Liver (tissue), 7 donors: ENCODE measurements at regions not wholly inside any gene's neighbourhood (a gene's known extent, or its start where the extent isn't known, plus 50 kb on each side); places are given as distances from the start of the nearest gene placed in this dataset.

Experiments
- DNase-seq: peaks from one replicate; pipeline ENCODE4 v3.0.0-alpha.2; 2017; ENCODE audit warnings: low spot score
- H3K27ac ChIP-seq, 2 donors: one replicate each; pipeline ENCODE4 v1.7.0; 2013; ENCODE audit warnings: inconsistent platforms in 2 of 2, low read length in 2 of 2, control low read depth in 1 of 2, low read depth in 1 of 2, mild to moderate bottlenecking in 1 of 2
- H3K27me3 ChIP-seq, 4 donors: one replicate each; pipeline versions ENCODE4 v1.6.1 to v1.7.0; 2013; ENCODE audit warnings: low read length in 3 of 4, inconsistent platforms in 1 of 4, mild to moderate bottlenecking in 1 of 4, moderate library complexity in 1 of 4; ENCODE audit not compliant: control insufficient read depth in 4 of 4, insufficient read depth in 4 of 4
- H3K36me3 ChIP-seq, 4 donors: one replicate each; pipeline versions ENCODE4 v1.6.1 to v1.7.0; 2013; ENCODE audit warnings: low read length in 3 of 4, mild to moderate bottlenecking in 3 of 4, low read depth in 1 of 4, moderate library complexity in 1 of 4; ENCODE audit not compliant: control insufficient read depth in 4 of 4, insufficient read depth in 3 of 4
- H3K4me1 ChIP-seq, 4 donors: one replicate each; pipeline versions ENCODE4 v1.6.1 to v1.7.0; 2013; ENCODE audit warnings: low read length in 3 of 4, mild to moderate bottlenecking in 3 of 4, moderate library complexity in 1 of 4; ENCODE audit not compliant: control insufficient read depth in 4 of 4, insufficient read depth in 4 of 4
- H3K4me3 ChIP-seq, 3 donors: one replicate each; pipeline versions ENCODE4 v1.6.1 to v1.7.0; 2013; ENCODE audit warnings: low read length in 3 of 3, control low read depth in 1 of 3, low read depth in 1 of 3, mild to moderate bottlenecking in 1 of 3
- H3K9ac ChIP-seq, 2 donors: one replicate each; pipeline ENCODE4 v1.7.0; 2013; ENCODE audit warnings: low read length in 2 of 2, mild to moderate bottlenecking in 2 of 2, moderate library complexity in 2 of 2, control low read depth in 1 of 2, low read depth in 1 of 2
- H3K9me3 ChIP-seq, 4 donors: one replicate each; pipeline versions ENCODE4 v1.6.1 to v1.7.0; 2013; ENCODE audit warnings: low read length in 3 of 4; ENCODE audit not compliant: control insufficient read depth in 4 of 4
- EGR1 ChIP-seq, 2 donors: IDR thresholded peaks; 2 replicates each; pipeline ENCODE4 v1.6.1; 2016 to 2018; ENCODE audit warnings: antibody characterized with exemption in 2 of 2, low read depth in 2 of 2
- FOXA1 ChIP-seq: IDR thresholded peaks from 2 replicates; pipeline ENCODE4 v1.6.1; 2016; ENCODE audit warnings: antibody characterized with exemption
- FOXA2 ChIP-seq: IDR thresholded peaks from 2 replicates; pipeline ENCODE4 v1.6.1; 2016; ENCODE audit warnings: antibody characterized with exemption
- GABPA ChIP-seq, 2 donors: IDR thresholded peaks in 1 of 2; conservative IDR thresholded peaks in 1 of 2; 2 replicates each; pipeline ENCODE4 v1.6.1; 2016; ENCODE audit warnings: antibody characterized with exemption in 2 of 2, mild to moderate bottlenecking in 1 of 2, moderate library complexity in 1 of 2
- HNF4G ChIP-seq: IDR thresholded peaks from 2 replicates; pipeline ENCODE4 v1.6.1; 2016; ENCODE audit warnings: antibody characterized with exemption
- MAX ChIP-seq: IDR thresholded peaks from 2 replicates; pipeline ENCODE4 v1.6.1; 2016; ENCODE audit warnings: antibody characterized with exemption
- NR2F2 ChIP-seq: IDR thresholded peaks from 2 replicates; pipeline ENCODE4 v1.6.1; 2016; ENCODE audit warnings: antibody characterized with exemption
- RAD21 ChIP-seq, 2 donors: IDR thresholded peaks; 2 replicates each; pipeline ENCODE4 v1.6.1; 2016; ENCODE audit warnings: antibody characterized with exemption in 2 of 2, mild to moderate bottlenecking in 2 of 2
- REST ChIP-seq: IDR thresholded peaks from 2 replicates; pipeline ENCODE4 v1.6.1; 2016; ENCODE audit warnings: antibody characterized with exemption, mild to moderate bottlenecking
- RXRA ChIP-seq, 2 donors: IDR thresholded peaks; 2 replicates each; pipeline ENCODE4 v1.6.1; 2017 to 2018; ENCODE audit warnings: antibody characterized with exemption in 2 of 2, mild to moderate bottlenecking in 1 of 2
- TAF1 ChIP-seq: conservative IDR thresholded peaks from 2 replicates; pipeline ENCODE4 v1.6.1; 2016; ENCODE audit warnings: antibody characterized with exemption, mild to moderate bottlenecking
- ZBTB33 ChIP-seq: IDR thresholded peaks from 2 replicates; pipeline ENCODE4 v1.6.1; 2016; ENCODE audit warnings: antibody characterized with exemption
- WGBS: extraction: QIAGEN DNeasy Blood & Tissue Kit; methylation state at CpG from one replicate; pipeline ENCODE4 v1.1.7; 2013; 5-methylcytosine and 5-hydroxymethylcytosine counted together
- donor health status: healthy.
- donor health status: healthy.
- donor health status: healthy.
- donor health status: healthy.

DNA sequence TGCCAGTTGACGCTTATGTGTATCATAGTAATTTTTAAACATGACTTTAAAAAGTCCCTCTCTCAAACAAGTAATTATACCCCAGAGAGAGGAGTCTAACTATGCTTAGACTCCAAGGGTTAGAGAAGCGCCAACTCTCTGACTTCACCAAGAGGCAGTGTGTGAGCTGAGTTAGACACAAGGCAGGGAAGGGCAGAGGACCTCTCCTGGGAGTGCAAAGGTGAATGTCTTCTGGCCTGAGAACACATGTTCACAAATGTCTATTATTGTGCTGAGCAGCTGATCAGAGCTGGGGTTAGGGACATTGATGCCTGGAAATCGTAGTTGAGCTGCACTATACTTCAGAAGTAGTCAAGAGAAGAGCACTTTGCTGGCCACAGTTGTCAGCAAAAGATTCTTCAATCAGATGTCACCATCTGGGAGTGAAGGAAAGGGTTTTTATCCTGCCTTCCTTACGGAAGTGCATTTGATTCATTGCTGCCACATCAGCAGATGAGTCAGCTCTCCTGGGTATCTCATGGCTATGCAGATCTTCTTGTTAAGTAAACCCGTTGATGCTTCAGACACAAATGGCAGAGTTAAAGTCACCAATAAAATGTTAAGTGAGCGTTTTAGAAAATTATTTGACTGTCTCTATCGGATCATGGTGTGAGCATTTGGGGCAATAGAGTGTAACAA, 283.2 kb upstream of the ARGLU1 start:
- Histone ChIP-seq H3K36me3 (no peaks in the 10 kb centered on the region), H3K4me3 (no peak overlapping the region), H3K9ac (no peak overlapping the region), H3K9me3 (peaks cover 0 to 3% (median 0%) of the 10 kb centered on the region in 4 donors), H3K4me1 (no peaks in the 10 kb centered on the region), H3K27ac (no peak overlapping the region), H3K27me3 (no peaks in the 10 kb centered on the region)
- WGBS, result 79% methylated on average over 7 of the region's 7 CpGs
- no peak for TF ChIP-seq EGR1 (IDR thresholded peaks at IDR 0.05; ENCODE audit: low read depth in 2 of 2)
- no peak for TF ChIP-seq NR2F2
- TF ChIP-seq FOXA2, result no peak
- TF ChIP-seq FOXA1, result no peak
- no peak for TF ChIP-seq HNF4G
- no peak for TF ChIP-seq TAF1
- no peak for TF ChIP-seq GABPA (IDR thresholded peaks at IDR 0.05 in 1 of 2, conservative IDR thresholded peaks at IDR 0.05 in 1 of 2)
- TF ChIP-seq MAX, result no peak
- DNase-seq, result no peak

GRCh38 chr13:106846571-106847448, 278.9 kb upstream of the ARGLU1 start:
- TF ChIP-seq EGR1 (IDR thresholded peaks at IDR 0.05; ENCODE audit: low read depth in 2 of 2) (no peak), RXRA (IDR thresholded peaks at IDR 0.05) (no peak), RAD21 (IDR thresholded peaks at IDR 0.05) (no peak), FOXA1 (no peak), REST (no peak), TAF1 (no peak), ZBTB33 (no peak), MAX (no peak), NR2F2 (no peak)
- Histone ChIP-seq H3K9ac (no peak overlapping the region), H3K9me3 (no peaks in the 10 kb centered on the region), H3K4me1 (no peaks in the 10 kb centered on the region), H3K27ac (no peak overlapping the region), H3K36me3 (no peaks in the 10 kb centered on the region), H3K27me3 (no peaks in the 10 kb centered on the region), H3K4me3 (no peak overlapping the region)
- DNase-seq, result no peak
- WGBS, result 70% methylated on average over 5 of the region's 5 CpGs
